BE2C (cell line): ENCODE measurements at regions not wholly inside any gene's neighbourhood (a gene's known extent, or its start where the extent isn't known, plus 50 kb on each side); places are given as distances from the start of the nearest gene placed in this dataset.

Experiments
- DNase-seq: peaks from one replicate; pipeline ENCODE4 v3.0.0-alpha.2; 2020
- H3K27me3 ChIP-seq: fragments of 250-450 bp; sonication (Bioruptor Pico); 2 replicates; pipeline ENCODE4 v1.5.1; 2020; ENCODE audit warnings: mild to moderate bottlenecking
- H3K36me3 ChIP-seq: fragments of 250-450 bp; sonication (Bioruptor Pico); 2 replicates; pipeline ENCODE4 v1.5.1; 2020; ENCODE audit warnings: mild to moderate bottlenecking
- H3K4me1 ChIP-seq: fragments of 250-450 bp; sonication (Bioruptor Pico); 2 replicates; pipeline ENCODE4 v1.5.1; 2020
- H3K4me3 ChIP-seq: 2 replicates; pipeline ENCODE4 v1.5.1; 2011; ENCODE audit warnings: low read depth, low read length
- H3K9me3 ChIP-seq: fragments of 250-450 bp; sonication (Bioruptor Pico); 2 replicates; pipeline ENCODE4 v1.5.1; 2020
- CTCF ChIP-seq: IDR thresholded peaks from 2 replicates; pipeline ENCODE4 v1.5.1; 2012; ENCODE audit warnings: mild to moderate bottlenecking, low read depth, low read length

GRCh38 chr15:70192041-70192440 lies 94.3 kb upstream of the TLE3 start:
- H3K4me3 ChIP-seq = no peak overlapping the region
- H3K9me3 ChIP-seq = 0 out of 2 replicates have a peak, but pooled peaks cover 2% of the 10 kb centered on the region
- no peak for TF ChIP-seq CTCF
- H3K27me3 ChIP-seq = no peaks in the 10 kb centered on the region
- H3K4me1 ChIP-seq = peaks cover 18% of the 10 kb centered on the region
- no peak for DNase-seq
- no peaks in the 10 kb centered on the region for H3K36me3 ChIP-seq

GRCh38 chr15:70190965-70191364 lies 93.2 kb upstream of the TLE3 start:
- H3K4me3 ChIP-seq = no peak overlapping the region
- H3K36me3 ChIP-seq = no peaks in the 10 kb centered on the region
- H3K9me3 ChIP-seq = 0 out of 2 replicates have a peak, but pooled peaks cover 2% of the 10 kb centered on the region
- no peak for DNase-seq
- H3K4me1 ChIP-seq = peaks cover 19% of the 10 kb centered on the region
- no peaks in the 10 kb centered on the region for H3K27me3 ChIP-seq
- no peak for TF ChIP-seq CTCF

- DNase-seq = no peak
- no peak for TF ChIP-seq CTCF
- H3K27me3 ChIP-seq = no peaks in the 10 kb centered on the region
- no peaks in the 10 kb centered on the region for H3K36me3 ChIP-seq
- H3K9me3 ChIP-seq = 0 out of 2 replicates have a peak, but pooled peaks cover 2% of the 10 kb centered on the region
- no peak overlapping the region for H3K4me3 ChIP-seq
- peaks cover 19% of the 10 kb centered on the region for H3K4me1 ChIP-seq
Observed at GRCh38 chr15:70189826-70190695, 92.3 kb upstream of the TLE3 start.

- Histone ChIP-seq H3K9me3 (0 out of 2 replicates have a peak, but pooled peaks cover 2% of the 10 kb centered on the region), H3K27me3 (no peaks in the 10 kb centered on the region), H3K4me3 (no peak overlapping the region), H3K4me1 (peaks cover 31% of the 10 kb centered on the region), H3K36me3 (no peaks in the 10 kb centered on the region)
- no peak for TF ChIP-seq CTCF
- DNase-seq = no peak
Observed at GRCh38 chr15:70188286-70188685, 90.6 kb upstream of the TLE3 start.

GRCh38 chr15:70187331-70187730 lies 89.6 kb upstream of the TLE3 start:
- no peak for TF ChIP-seq CTCF
- no peak for DNase-seq
- Histone ChIP-seq H3K9me3 (0 out of 2 replicates have a peak, but pooled peaks cover 2% of the 10 kb centered on the region), H3K27me3 (no peaks in the 10 kb centered on the region), H3K36me3 (no peaks in the 10 kb centered on the region), H3K4me1 (peaks cover 31% of the 10 kb centered on the region), H3K4me3 (no peak overlapping the region)

- TF ChIP-seq CTCF = no peak
- Histone ChIP-seq H3K27me3 (no peaks in the 10 kb centered on the region), H3K9me3 (no peaks in the 10 kb centered on the region), H3K4me1 (peaks cover 39% of the 10 kb centered on the region), H3K36me3 (no peaks in the 10 kb centered on the region), H3K4me3 (peak overlapping the region; percentile 10; the same call in 1 of the 2 replicates)
- DNase-seq = peak; percentile 90
Observed at GRCh38 chr15:70186152-70186551, 88.4 kb upstream of the TLE3 start.
